GM21360 (cell line): ENCODE measurements at regions not wholly inside any gene's neighbourhood (a gene's known extent, or its start where the extent isn't known, plus 50 kb on each side); places are given as distances from the start of the nearest gene placed in this dataset.
"Not testable (repeated sequence)": the region's sequence is repeated elsewhere in the genome, so short reads cannot be mapped to it uniquely, and the experiment has no call there.

ENCODE experiments used
- ATAC-seq: cut with Tn5 transposase; IDR thresholded peaks from one replicate; pipeline ENCODE4 v1.9.1; 2021; ENCODE audit warnings: mild to moderate bottlenecking, moderate library complexity; ENCODE audit not compliant: unreplicated experiment

GRCh38 chr14:34381304-34381703, 80.7 kb downstream of the SPTSSA start:
- not testable (repeated sequence) for ATAC-seq

GRCh38 chr14:34380471-34380845, 81.6 kb downstream of the SPTSSA start:
- ATAC-seq: no peak

- ATAC-seq: no peak
Observed at GRCh38 chr14:34379816-34380470, 82.1 kb downstream of the SPTSSA start.

- ATAC-seq: no peak
Observed at GRCh38 chr14:34376649-34377267, 85.3 kb downstream of the SPTSSA start.

- ATAC-seq: no peak
Observed at GRCh38 chr14:34374998-34375740, 86.9 kb downstream of the SPTSSA start.

- no peak for ATAC-seq
Observed at GRCh38 chr14:34373191-34373590, 88.8 kb downstream of the SPTSSA start.

GRCh38 chr14:34372786-34373185, 89.3 kb downstream of the SPTSSA start:
- ATAC-seq: no peak

- no peak for ATAC-seq
Observed at GRCh38 chr14:34369648-34370030, 92.4 kb downstream of the SPTSSA start.

GRCh38 chr14:34368971-34369647, 92.9 kb downstream of the SPTSSA start:
- ATAC-seq: no peak

- no peak for ATAC-seq
Observed at GRCh38 chr14:34368115-34368970, 93.7 kb downstream of the SPTSSA start.

- no peak for ATAC-seq
Observed at GRCh38 chr14:34365309-34365915, 96.6 kb downstream of the SPTSSA start.

GRCh38 chr14:34364201-34364600, 97.8 kb downstream of the SPTSSA start:
- ATAC-seq: no peak

- no peak for ATAC-seq
Observed at GRCh38 chr14:34363733-34364134, 98.3 kb downstream of the SPTSSA start.

- ATAC-seq: no peak
Observed at GRCh38 chr14:34362641-34363251, 99.3 kb downstream of the SPTSSA start.

GRCh38 chr14:34361504-34362011, 100.5 kb downstream of the SPTSSA start:
- no peak for ATAC-seq

GRCh38 chr14:34359420-34360117, 102.5 kb downstream of the SPTSSA start:
- ATAC-seq: no peak

GRCh38 chr14:34356264-34356654, 105.8 kb downstream of the SPTSSA start:
- no peak for ATAC-seq

GRCh38 chr14:34355584-34356263, 106.3 kb downstream of the SPTSSA start:
- ATAC-seq: no peak
